ENCODE measurements at regions not wholly inside any gene's neighbourhood (a gene's known extent, or its start where the extent isn't known, plus 50 kb on each side); places are given as distances from the start of the nearest gene placed in this dataset.

DNA sequence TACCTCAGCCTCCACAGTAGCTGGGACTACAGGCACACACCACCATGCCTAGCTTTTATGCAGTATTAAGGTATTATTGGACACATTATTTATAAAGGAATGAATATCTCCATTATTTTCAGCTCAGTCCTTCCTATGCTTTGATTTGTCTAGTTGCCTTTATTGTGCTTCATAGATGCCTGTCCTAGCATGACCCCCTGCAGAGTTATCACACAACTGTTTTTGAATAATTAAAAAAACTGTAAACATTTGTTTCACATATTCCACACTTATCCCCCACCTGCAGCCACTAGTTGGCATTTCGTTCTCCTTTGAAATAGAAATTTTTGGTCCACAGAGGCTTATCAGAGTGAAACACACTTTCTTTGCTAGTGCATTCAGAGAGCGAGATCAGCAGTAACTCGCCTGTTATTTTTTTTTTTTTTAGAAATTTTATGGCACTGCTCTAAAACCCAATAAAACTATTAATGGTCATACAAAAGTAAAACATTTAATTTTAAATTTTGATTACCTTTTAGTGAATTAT, 151.8 kb upstream of the RASA1 start:
- Histone ChIP-seq H3K9me3 (ENCODE audit: low read length) (no peaks in the 10 kb centered on the region), H3K36me3 (ENCODE audit: insufficient read depth, low read length) (no peaks in the 10 kb centered on the region), H2AFZ (ENCODE audit: low read length) (no peak overlapping the region), H3K9me2 (ENCODE audit: low read depth, low read length) (no peaks in the 10 kb centered on the region), H3K4me2 (ENCODE audit: low read length) (no peak overlapping the region), H3K4me3 (ENCODE audit: low read depth, low read length, poor library complexity, severe bottlenecking) (no peak overlapping the region), H3K79me2 (ENCODE audit: insufficient read depth, low read length) (no peaks in the 10 kb centered on the region), H3K9ac (ENCODE audit: low read length) (no peak overlapping the region), H3K4me1 (ENCODE audit: insufficient read depth, low read length, severe bottlenecking) (peaks cover 42% of the 10 kb centered on the region), H4K20me1 (ENCODE audit: insufficient read depth, low read length) (no peaks in the 10 kb centered on the region), H3K27me3 (ENCODE audit: insufficient read depth, low read length) (no peaks in the 10 kb centered on the region), H3F3A (ENCODE audit: insufficient read depth, low read length) (no peaks in the 10 kb centered on the region), H3K27ac (ENCODE audit: low read depth, low read length, poor library complexity, severe bottlenecking) (peak overlapping the region; percentile 13)
- TF ChIP-seq, protein P1, sequence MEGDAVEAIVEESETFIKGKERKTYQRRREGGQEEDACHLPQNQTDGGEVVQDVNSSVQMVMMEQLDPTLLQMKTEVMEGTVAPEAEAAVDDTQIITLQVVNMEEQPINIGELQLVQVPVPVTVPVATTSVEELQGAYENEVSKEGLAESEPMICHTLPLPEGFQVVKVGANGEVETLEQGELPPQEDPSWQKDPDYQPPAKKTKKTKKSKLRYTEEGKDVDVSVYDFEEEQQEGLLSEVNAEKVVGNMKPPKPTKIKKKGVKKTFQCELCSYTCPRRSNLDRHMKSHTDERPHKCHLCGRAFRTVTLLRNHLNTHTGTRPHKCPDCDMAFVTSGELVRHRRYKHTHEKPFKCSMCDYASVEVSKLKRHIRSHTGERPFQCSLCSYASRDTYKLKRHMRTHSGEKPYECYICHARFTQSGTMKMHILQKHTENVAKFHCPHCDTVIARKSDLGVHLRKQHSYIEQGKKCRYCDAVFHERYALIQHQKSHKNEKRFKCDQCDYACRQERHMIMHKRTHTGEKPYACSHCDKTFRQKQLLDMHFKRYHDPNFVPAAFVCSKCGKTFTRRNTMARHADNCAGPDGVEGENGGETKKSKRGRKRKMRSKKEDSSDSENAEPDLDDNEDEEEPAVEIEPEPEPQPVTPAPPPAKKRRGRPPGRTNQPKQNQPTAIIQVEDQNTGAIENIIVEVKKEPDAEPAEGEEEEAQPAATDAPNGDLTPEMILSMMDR (IDR thresholded peaks at IDR 0.05; ENCODE audit: low read length): no peak
- TF ChIP-seq EZH2 (IDR thresholded peaks at IDR 0.05; ENCODE audit: borderline replicate concordance, low read length): no peak

DNA sequence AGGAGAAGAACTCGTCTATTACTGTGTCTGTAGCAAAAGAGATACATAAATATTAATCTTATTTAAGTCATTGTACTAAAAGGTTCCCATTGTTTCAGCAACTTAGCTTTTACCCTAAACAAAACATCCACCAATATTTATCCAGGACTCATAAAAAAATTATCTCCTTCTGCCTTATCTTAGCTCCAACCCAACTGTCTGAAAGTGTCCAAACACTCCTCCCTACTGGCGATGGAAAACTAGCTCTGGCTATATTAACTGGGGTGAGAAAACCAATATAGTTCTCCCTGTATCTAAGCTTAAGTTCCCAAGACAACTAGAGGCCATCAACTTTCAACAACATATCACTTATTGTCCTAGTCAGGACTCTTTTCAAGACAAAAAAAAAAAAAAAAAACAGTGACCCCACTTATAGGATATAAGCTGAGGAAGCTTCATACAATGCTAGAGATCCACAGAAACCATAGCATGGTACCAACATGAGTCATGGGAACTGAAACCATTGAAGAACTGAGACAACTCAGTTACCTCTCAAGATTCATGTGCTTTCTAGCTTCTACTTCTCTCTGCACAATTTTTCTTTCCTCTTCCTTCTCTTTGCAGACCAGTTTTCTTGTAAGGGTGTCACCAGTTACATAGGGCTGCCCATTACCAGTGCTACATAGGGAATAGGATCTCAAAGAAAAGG, 150.7 kb upstream of the RASA1 start:
- H3F3A ChIP-seq (ENCODE audit: insufficient read depth, low read length): no peaks in the 10 kb centered on the region
- TF ChIP-seq EZH2 (IDR thresholded peaks at IDR 0.05; ENCODE audit: borderline replicate concordance, low read length): no peak
- TF ChIP-seq, protein P1 (IDR thresholded peaks at IDR 0.05; ENCODE audit: low read length): no peak
- H3K27me3 ChIP-seq (ENCODE audit: insufficient read depth, low read length): no peaks in the 10 kb centered on the region
- H4K20me1 ChIP-seq (ENCODE audit: insufficient read depth, low read length): no peaks in the 10 kb centered on the region
- H3K9ac ChIP-seq (ENCODE audit: low read length): no peak overlapping the region
- H3K9me3 ChIP-seq (ENCODE audit: low read length): no peaks in the 10 kb centered on the region
- no peak overlapping the region for H3K4me2 ChIP-seq (ENCODE audit: low read length)
- H3K27ac ChIP-seq (ENCODE audit: low read depth, low read length, poor library complexity, severe bottlenecking): peak overlapping the region; percentile 13
- no peaks in the 10 kb centered on the region for H3K79me2 ChIP-seq (ENCODE audit: insufficient read depth, low read length)
- no peak overlapping the region for H2AFZ ChIP-seq (ENCODE audit: low read length)
- no peak overlapping the region for H3K4me3 ChIP-seq (ENCODE audit: low read depth, low read length, poor library complexity, severe bottlenecking)
- no peaks in the 10 kb centered on the region for H3K36me3 ChIP-seq (ENCODE audit: insufficient read depth, low read length)
- H3K4me1 ChIP-seq (ENCODE audit: insufficient read depth, low read length, severe bottlenecking): peaks cover 51% of the 10 kb centered on the region
- H3K9me2 ChIP-seq (ENCODE audit: low read depth, low read length): no peaks in the 10 kb centered on the region

DNA sequence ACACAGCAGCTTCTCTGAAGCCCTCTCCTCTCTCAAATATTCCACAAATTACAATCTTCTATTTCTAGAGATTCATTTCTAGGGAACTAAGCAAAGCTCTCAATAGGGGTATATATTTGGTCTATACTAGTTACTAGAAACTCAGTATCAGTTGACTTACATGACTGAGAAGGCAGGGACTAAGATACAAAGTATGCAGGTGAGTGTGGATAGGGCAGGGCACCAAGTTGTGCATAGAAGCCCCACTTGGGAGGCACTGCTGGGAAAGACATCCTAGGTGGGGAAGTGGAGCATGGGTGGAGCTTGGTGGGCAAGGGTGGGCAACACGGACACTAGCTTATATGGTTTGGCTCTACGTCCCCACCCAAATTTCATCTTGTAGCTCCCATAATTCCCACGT, 148.1 kb upstream of the RASA1 start:
- TF ChIP-seq, protein P1 (IDR thresholded peaks at IDR 0.05; ENCODE audit: low read length): no peak
- TF ChIP-seq EZH2 (IDR thresholded peaks at IDR 0.05; ENCODE audit: borderline replicate concordance, low read length): no peak
- no peaks in the 10 kb centered on the region for H3K79me2 ChIP-seq (ENCODE audit: insufficient read depth, low read length)
- no peak overlapping the region for H3K9ac ChIP-seq (ENCODE audit: low read length)
- H3K4me3 ChIP-seq (ENCODE audit: low read depth, low read length, poor library complexity, severe bottlenecking): no peak overlapping the region
- H3K27ac ChIP-seq (ENCODE audit: low read depth, low read length, poor library complexity, severe bottlenecking): no peak overlapping the region
- H3K36me3 ChIP-seq (ENCODE audit: insufficient read depth, low read length): no peaks in the 10 kb centered on the region
- no peaks in the 10 kb centered on the region for H3K27me3 ChIP-seq (ENCODE audit: insufficient read depth, low read length)
- H3F3A ChIP-seq (ENCODE audit: insufficient read depth, low read length): no peaks in the 10 kb centered on the region
- H3K9me2 ChIP-seq (ENCODE audit: low read depth, low read length): no peaks in the 10 kb centered on the region
- H2AFZ ChIP-seq (ENCODE audit: low read length): no peak overlapping the region
- H3K4me2 ChIP-seq (ENCODE audit: low read length): no peak overlapping the region
- no peaks in the 10 kb centered on the region for H3K9me3 ChIP-seq (ENCODE audit: low read length)
- H3K4me1 ChIP-seq (ENCODE audit: insufficient read depth, low read length, severe bottlenecking): peaks cover 43% of the 10 kb centered on the region
- H4K20me1 ChIP-seq (ENCODE audit: insufficient read depth, low read length): no peaks in the 10 kb centered on the region
